NCI-H2196 treated with DMSO at 0.1 percent for 48 hours (cell line): ENCODE measurements at regions not wholly inside any gene's neighbourhood (a gene's known extent, or its start where the extent isn't known, plus 50 kb on each side); places are given as distances from the start of the nearest gene placed in this dataset.

ENCODE experiments used
- DNase-seq: peaks from one replicate; lab custom pipeline; 2025; ENCODE audit not compliant: unreplicated experiment; lab: John Stamatoyannopoulos, UW

DNA sequence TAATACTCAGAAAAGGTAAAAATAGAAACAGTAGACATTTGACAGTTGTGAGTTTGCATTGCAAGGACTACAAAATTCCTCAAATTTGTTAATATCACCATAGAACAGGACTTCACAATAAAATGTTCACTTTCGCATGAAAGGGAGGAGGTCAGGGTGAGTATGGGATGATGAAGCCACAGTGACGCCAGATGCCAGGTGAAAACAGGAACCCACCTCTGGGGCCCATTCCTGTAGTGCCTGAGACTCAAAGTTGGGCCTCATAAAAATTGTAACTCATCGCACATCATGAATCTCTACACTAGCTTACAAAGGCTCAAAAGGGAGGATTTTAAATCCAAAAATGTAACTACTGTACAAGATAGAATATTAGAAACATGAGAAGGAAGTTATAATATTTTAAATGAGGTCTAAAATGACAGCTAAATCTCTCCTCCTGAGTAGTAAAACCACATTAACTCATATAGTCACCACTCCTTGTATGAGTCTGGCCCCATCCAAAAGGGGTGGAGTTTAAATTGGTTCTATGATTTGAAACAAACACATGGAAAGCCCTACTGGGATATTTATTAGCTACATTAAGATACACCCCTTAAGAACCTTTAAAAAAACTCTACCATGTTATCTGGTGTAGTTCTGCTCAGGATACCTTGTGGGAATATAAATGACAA is 93.7 kb downstream of the ETS2 start:
- no peak for DNase-seq

DNA sequence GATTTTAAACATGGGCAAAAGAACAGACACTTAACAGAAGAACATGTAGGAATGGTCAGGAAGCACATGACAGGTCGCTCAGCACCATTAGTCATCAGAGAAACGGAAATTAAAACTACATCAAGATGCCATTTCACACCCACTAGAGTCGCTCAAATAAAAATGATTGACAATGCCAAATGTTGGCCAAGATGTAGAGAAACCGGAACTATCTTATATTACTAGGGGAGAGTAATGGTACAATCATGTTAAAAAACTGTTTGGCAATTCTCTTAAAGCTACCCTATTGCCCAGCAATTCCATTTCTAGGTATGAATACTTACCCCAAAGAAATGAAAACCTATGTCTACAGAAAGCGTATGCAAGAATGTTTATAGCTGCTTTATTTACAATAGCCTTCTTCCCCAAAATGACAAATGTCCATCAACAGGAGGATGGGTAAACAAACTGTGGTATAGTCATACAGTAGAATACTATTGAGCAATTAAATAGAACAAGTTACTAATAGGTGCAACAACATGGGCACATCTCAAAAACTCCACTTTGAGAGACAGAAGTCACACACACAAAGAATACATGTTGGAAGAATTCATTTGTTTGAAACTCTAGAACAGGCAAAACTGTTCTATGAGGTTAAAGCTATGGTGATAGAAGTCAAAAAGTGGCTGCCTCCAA is 92.8 kb downstream of the ETS2 start:
- no peak for DNase-seq

DNA sequence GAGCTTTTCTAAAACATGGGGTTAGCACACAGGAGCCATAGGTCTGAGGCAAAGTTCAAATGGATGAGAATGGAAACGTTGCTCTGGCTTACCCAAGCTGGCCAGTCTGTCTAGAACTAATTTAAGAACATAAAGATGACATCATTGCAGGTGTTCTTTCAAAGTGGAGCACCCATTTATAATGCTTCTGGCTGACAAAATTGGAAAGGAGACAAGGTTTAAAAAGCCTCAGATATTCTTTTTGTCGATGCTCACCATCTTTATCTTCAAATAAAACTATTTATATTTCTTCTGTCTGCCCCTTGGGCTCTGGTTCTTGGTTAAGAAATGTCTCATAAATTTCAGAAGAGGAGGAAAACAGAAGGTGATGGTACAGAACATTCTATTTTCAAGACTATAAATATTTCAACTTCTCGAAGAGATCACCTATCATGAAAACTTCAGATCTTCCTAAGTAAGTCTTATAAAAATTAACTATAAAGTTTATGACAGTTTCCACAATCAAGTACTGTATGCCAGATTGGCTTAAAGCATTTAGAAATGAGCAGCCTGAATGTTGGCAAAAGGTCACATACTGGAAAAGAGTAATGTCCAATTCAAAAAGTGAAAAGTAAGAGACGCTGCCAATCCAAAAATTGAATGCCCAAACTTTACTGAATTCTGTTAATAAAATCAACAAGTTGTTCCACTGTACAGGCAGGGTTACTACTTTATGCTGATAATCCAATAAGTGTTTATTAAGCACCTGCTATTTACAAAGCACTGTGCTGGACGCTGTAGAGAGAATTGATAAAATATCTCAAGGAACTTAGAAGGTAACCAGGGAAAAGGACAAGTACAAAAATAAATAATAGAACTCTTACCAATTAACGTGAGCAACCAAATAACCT is 92.0 kb downstream of the ETS2 start:
- DNase-seq: peak; percentile 42

DNA sequence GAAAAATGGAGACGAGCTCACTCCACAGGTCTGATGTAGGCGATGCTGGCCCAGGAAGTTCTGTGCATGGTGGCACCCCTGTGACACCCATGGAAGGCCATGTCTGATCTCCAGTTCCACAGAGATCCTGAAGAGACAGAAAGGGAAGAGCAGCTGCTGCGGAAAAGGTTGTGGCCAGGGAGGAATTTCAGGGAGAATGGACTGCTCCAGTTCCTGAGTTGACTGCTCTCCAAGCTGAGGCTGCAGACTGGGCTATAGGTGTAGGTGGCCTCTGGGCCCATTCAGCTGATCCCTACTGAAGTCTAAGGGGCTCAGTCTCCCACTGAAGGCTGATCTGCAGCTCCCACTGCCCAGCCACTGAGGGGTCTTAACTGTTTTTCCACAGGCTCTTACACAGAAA is 89.2 kb downstream of the ETS2 start:
- no peak for DNase-seq

DNA sequence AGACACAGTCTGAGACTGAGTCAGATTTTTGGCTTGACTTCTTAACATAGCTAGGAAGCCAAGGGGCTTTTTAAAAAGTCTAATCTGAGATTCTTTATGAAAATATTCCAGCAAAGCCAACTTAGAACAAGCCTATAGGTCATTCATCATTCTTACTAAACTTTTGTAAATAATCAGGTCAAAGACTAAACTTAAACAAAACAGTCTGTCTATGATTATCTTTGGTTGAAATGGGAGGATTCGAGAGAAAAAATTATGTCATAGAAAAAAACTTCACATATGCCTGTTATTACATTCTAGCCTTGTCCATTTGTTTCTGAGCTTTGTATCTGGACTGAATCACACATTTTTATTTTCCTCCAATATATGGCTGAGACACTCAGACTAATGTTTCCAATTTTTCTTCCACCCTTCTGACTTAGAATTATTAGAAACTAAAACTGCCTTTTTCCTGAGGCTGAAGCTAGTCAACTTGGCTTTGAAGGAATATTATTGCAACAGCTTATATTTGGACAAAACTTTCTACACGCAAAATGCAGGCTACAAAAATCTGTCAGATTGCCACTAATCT is 83.3 kb downstream of the ETS2 start:
- no peak for DNase-seq

DNA sequence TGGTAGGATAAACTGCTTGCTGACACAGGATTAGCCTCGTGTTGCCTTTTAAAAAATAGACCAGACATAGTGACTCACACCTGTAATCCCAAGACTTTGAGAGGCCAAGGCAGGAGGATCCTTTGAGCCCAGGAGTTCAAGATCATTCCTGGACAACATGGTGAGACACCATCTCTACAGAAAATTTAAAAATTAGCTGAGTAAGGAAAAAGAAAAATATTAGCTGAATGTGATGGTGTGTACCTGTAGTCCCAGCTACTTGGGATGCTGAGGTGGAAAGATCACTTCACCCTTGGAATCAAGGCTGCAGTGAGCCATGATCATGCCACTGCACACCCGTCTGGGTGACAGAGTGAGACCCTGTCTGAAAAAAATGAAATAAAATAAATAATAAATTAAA is 82.0 kb downstream of the ETS2 start:
- DNase-seq: no peak

DNA sequence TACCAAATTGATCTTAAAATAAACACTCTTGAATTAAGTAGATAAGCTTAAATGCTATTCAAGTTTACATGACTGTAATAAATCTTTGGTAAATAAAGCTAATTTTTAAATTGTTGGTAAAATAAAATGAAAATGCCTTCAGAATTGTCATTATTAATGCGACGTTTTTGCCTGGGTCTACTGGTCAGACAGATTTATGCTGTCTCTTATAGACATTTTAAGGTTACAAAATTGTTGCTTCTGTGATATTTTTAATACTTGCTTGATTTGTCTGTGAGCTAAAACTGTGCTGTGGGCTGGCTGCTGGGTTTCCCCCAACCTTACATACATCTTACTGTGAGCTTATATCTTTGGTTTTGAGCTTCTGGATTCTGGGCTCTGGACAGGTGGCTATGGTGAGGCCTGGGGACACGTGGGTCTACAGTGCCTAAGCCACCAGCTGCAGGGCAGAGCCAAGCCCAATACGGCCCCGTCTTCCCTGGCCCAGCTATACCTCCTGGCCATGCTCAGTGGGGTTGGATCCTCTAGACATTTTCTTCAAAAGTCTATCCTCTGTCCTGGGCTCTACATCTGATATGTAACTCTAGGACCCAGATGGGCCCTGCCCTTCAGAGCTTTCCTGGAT is 81.4 kb downstream of the ETS2 start:
- DNase-seq: no peak

DNA sequence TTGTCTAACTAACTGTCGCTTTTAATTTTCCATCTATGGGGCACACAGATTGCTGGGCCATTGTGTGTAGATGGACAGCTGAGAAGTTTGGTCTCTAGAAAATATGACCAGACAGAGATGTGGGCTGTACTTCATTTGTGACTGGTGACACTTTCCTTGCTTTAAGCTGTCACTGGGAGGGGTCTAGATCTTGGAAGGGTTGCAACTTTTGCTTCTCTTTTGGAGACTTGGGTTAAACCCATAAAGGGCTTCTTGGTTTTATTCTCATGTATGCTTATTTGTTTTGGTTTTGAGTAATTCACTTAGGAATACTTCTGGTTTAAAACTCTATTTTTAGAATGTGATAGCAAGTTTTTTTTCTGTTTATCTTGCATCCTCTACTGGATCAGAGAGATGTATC is 80.2 kb downstream of the ETS2 start:
- no peak for DNase-seq

DNA sequence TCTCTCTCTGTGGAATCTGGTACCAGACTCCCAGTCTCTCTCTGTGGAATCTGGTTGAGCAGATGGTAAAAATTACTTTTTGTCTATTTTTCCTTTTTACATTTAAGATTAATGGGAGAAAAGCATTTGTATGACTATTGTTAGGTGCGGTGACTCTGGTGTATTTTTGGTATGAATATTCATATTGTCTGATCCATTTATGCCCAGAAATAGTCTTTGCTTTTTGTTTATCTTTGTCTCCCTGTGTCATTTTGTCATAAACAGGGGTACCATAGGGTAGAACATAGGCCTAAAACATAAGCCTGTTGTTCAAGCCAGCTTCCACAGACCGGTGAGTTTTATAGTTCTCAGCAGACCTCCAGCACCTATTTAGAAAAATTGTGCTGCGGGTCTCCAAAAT is 78.7 kb downstream of the ETS2 start:
- DNase-seq: no peak

DNA sequence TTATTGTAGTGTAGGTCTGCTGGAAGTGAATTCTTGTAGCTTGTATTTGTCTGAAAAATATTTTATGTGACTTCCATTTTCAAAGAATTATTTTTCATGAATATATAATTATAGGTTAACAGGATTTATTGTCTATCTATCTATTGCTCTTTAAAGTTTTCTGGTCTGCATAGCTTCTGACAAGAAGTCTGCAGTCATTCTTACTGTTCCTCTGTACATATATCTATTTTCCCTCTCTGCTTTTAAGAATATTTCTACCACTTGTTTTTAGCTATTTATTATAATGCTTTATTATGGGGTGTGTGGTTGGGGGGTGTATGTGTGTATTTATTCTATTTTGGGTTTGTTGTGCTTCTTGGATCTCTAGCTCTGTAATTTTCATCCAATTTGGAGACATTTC is 77.4 kb downstream of the ETS2 start:
- no peak for DNase-seq

DNA sequence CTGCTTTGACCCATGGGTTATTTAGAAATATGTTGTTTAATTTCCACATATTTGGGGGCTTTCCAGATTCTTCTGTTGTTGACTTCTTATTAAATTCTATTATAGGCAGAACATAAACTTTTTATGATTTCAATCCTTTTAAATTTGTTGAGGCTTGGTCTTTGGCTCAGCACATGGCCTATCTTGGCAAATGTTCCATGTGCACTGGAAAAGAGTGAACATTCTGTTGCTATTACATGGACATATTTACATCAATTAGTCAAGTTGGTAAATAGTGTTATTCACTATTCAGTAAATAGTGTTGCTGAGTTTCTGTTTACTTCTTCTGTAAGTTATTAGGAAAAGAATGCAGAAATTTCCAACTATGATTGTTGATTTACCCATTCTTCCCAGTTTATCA is 75.4 kb downstream of the ETS2 start:
- DNase-seq: no peak

DNA sequence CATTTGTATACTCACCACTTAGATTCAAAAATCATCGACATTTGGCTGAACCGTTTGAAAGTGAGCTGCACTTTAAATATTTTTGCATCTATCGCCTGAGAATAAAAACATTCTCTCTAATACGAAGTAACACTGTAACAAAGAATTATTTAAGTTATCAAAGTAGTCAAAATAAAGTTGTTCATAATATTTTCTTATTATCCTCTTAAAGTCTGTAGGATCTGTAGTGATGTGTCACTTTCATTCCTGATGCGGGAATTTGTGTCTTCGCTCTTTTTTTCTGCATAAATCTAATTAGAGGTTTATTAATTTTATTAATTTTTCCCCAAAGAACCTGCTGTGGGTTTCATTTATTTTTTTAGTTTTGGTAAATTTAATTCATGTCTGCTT is 74.8 kb downstream of the ETS2 start:
- no peak for DNase-seq

DNA sequence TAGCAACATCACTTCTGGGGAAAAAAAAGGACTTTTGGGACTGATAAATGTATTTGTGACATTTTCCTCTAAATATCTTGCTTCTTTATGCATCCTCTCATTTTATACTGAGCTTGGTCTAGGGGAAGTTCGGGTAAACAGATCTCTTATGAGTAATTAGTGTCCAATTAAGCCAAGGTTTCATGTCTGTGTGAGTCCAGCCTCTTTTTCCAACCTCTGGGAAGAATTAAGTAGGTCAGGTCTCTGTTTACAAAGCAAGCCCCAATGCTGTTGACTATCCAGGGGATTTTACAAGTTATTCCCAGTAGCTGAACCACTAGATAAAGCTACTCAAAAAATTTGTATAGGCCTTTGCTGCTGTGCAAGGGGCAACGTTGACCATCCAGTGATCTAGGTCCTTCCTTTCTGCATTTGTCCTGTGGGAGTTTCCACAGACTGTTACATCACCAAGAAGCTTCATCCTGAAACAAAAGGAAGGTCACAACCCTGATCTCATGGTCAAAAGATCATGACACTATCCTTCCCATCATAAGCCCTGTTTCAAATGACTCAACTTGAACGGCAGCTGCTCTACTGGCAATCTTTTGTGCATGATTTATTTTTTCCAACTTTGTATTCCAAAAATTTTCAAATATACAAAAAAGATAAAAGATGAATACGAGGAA is 74.3 kb downstream of the ETS2 start:
- DNase-seq: no peak

DNA sequence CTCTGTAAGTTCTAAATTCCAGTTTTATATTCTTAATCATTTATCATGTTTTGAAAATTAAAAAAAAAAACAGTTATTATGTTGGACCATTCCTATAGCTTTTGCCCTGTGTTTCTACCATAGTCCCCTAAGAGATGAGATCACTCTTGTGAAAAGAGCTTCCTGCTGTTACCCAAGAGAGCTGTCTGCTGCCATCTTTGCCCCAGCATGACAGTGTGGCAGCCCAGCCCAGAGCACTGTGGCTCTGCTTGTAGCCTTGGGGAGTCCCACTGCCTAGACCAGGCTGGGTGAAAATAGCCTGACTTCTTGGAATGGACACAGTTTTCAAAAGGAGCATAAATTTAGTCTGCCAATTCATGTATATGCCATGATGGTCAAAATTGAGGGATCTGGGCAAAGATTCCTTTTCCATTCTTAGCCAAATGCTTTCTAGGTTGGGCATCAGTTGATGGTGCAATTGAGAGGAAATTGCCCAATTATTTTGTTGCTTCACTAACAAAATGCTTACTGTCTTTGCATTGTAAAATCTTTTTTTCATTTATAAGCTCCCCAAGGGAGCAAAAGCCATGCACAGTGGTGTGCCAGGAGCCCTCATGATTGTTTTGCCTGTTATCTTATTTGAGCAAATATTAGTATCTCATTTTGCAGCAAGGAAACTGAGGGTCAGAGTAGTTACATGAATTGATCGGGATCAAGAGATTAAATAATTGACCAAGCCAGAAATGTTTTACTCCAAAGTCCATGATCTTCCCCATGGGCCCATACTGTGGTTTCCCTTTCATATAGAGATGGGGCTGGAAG is 72.8 kb downstream of the ETS2 start:
- no peak for DNase-seq

DNA sequence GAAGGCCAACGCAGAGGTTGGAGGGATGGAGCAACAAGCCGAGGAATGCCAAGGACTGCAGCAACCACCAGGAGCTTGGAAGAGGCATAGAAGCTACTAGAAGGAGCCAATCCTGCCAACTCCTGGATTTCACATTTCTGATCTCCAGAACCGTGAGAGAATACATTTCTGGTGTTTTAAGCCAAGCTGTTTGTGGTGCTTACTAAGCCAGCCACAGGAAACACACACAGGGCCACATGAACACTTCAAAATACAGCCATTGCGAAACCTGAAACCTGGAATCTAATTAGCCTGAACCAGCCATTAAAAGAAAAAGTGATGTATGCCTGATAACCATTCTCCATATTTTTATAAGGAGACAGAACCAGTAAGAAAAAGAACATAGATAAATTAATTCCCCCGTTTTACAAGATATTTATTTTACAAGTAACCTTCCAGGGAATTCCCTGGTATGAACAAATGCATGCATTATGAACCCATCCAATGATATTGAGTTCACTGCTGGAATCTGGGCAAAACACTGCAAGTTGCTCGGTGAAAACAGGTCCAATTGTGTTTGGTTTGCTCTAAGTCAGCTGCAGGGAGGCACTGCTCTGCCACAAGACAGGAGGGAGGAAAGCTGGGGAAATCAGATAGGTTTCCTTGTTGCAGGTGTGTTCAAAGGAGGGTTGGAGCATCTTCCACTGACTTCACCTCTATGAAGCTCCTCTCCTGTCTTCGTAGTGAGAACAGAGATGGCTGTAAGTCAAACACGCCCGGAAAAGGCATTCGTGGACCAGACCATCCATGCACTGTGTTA is 70.2 kb downstream of the ETS2 start:
- no peak for DNase-seq
